ENCODE measurements at regions not wholly inside any gene's neighbourhood (a gene's known extent, or its start where the extent isn't known, plus 50 kb on each side); places are given as distances from the start of the nearest gene placed in this dataset.
A peak's percentile ranks its signal among the peaks of the same experiment; 100 is the strongest.

- no peak for TF ChIP-seq GATAD2B (conservative IDR thresholded peaks at IDR 0.05; ENCODE audit: low read depth)
- no peak for TF ChIP-seq REST (IDR thresholded peaks at IDR 0.05; ENCODE audit: low read depth, low read length)
- no peak for TF ChIP-seq NBN (IDR thresholded peaks at IDR 0.05)
- TF ChIP-seq YY1 (IDR thresholded peaks at IDR 0.05; ENCODE audit: low read depth, low read length): no peak
Observed at GRCh38 chr3:75144406-75144805, 519.7 kb upstream of the FRG2C start (continued).

- H3K4me2 ChIP-seq (ENCODE audit: control insufficient read depth, insufficient read depth): no peak overlapping the region
- H3K27ac ChIP-seq (ENCODE audit: control insufficient read depth, insufficient read depth): no peak overlapping the region
- no peak overlapping the region for H3K9ac ChIP-seq (ENCODE audit: control insufficient read depth, insufficient read depth, low read length)
- H3K9me3 ChIP-seq (replicated peaks; ENCODE audit: control insufficient read depth, insufficient read depth, low read length): no peaks in the 10 kb centered on the region
- BruUV-seq (replicated peaks): no TSS peak
- no peaks in the 10 kb centered on the region for H3K36me3 ChIP-seq (ENCODE audit: control insufficient read depth in 2 of 2, insufficient read depth in 2 of 2, low read length in 1 of 2)
- no peaks in the 10 kb centered on the region for H4K20me1 ChIP-seq (ENCODE audit: control insufficient read depth, insufficient read depth)
- intact Hi-C loops (cut with micrococcal nuclease; ENCODE audit: unreplicated experiment) (loop anchor here (2.0 to 10.0 kb wide), 2 partner anchors 527 to 903 kb away; no protein-coding TSS in a partner anchor), in situ Hi-C loops (cut with MboI) (no loop called here)
- 0% methylated on average over 2 of the region's 2 CpGs for WGBS (ENCODE audit: insufficient coverage, insufficient replicate concordance, low lambda C conversion rate, missing lambda C conversion rate)
- TF ChIP-seq SMC3 (IDR thresholded peaks at IDR 0.05; ENCODE audit: borderline replicate concordance, low read length): peak; percentile 23; the same call in 1 of the 2 replicates
- TF ChIP-seq MXI1 (IDR thresholded peaks at IDR 0.05; ENCODE audit: low read depth, low read length): no peak
- TF ChIP-seq KDM1A (IDR thresholded peaks at IDR 0.05; ENCODE audit: borderline replicate concordance): no peak
- TF ChIP-seq RAD21 (IDR thresholded peaks at IDR 0.05; ENCODE audit: insufficient read depth, low read depth, low read length): peak; percentile 39; the same call in 1 of the 2 replicates
- peak; percentile 13 to 50 (median 29); a peak in 2 of 6 replicates for TF ChIP-seq CTCF (IDR thresholded peaks at IDR 0.05 in 2 of 3, conservative IDR thresholded peaks at IDR 0.05 in 1 of 3; ENCODE audit: control insufficient read depth in 2 of 3, extremely low read depth in 1 of 3, insufficient read depth in 1 of 3, low read depth in 3 of 3, low read length in 3 of 3)
- FAIRE-seq (peak; percentile 69), DNase-seq (ENCODE audit: low read depth, low spot score) (no peak), ATAC-seq (peak; percentile 31)
- H3K4me1 ChIP-seq (ENCODE audit: control insufficient read depth, insufficient read depth, low read length): no peaks in the 10 kb centered on the region
- SMC1A ChIA-PET (ENCODE audit: uncharacterized antibody, unreplicated experiment): interaction anchor here (0.6 to 6.0 kb wide), 15 partner anchors 8 to 1663 kb away, joined by 3 to 71 read pairs (median 4); no protein-coding TSS in a partner anchor
- CTCF ChIA-PET: interaction anchor here (0.7 to 7.7 kb wide), 16 partner anchors 9 to 904 kb away, joined by 3 to 82 read pairs (median 4); no protein-coding TSS in a partner anchor
- POLR2A ChIA-PET: interaction anchor here (2.5 kb wide), 1 partner anchor 8 kb away, joined by 12 read pairs; no protein-coding TSS in a partner anchor
- RAD21 ChIA-PET (ENCODE audit: unreplicated experiment): interaction anchor here (0.6 to 10.5 kb wide), 9 partner anchors 8 to 1664 kb away, joined by 3 to 98 read pairs (median 4); no protein-coding TSS in a partner anchor
- H2AFZ ChIP-seq (ENCODE audit: control insufficient read depth, low read depth, low read length): no peak overlapping the region
- H3K79me2 ChIP-seq (ENCODE audit: control insufficient read depth, insufficient read depth, low read length): no peaks in the 10 kb centered on the region
- H3K4me3 ChIP-seq: no peak overlapping the region
- no peaks in the 10 kb centered on the region for H3K27me3 ChIP-seq (replicated peaks in 1 of 2; ENCODE audit: control insufficient read depth in 2 of 2, insufficient read depth in 2 of 2, low read length in 1 of 2)
Observed at GRCh38 chr3:75171630-75172230, 492.4 kb upstream of the FRG2C start.

Data from GM12878 (cell line).